Activated CD4-positive, CD25-positive, alpha-beta regulatory T cell treated with anti-CD3 and anti-CD28 coated beads, Interleukin-2, amount 50 U/mL, for 72 hours (primary cell): ENCODE measurements at regions not wholly inside any gene's neighbourhood (a gene's known extent, or its start where the extent isn't known, plus 50 kb on each side); places are given as distances from the start of the nearest gene placed in this dataset.

Source experiments
- DNase-seq: peaks from one replicate; pipeline ENCODE4 v3.0.0; 2021

- no peak for DNase-seq
Measured at GRCh38 chr2:238562446-238562845, 135.7 kb downstream of the ASB1 start.

DNA sequence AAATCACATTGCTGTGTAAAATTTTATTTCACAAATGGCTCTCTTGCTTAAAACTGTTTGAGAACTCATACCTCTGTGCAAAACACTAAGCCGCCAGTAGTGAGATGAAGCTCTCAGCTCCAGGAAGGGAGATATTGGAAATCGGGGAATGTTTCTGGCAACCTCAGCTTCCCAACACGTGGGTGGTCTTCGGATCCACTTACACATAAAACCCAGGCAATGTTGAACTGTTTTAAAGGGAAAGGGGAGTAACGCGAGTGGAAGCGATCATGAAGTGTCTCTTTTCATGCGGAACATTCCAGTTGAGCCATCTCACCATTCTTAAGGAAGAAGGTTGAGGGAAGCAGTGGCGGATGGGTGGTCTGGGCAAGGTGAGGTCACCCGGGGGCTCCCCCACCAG is 136.8 kb downstream of the ASB1 start:
- no peak for DNase-seq

GRCh38 chr2:238564286-238564920 is 137.7 kb downstream of the ASB1 start:
- no peak for DNase-seq

- no peak for DNase-seq
Measured at GRCh38 chr2:238565031-238565430, 138.3 kb downstream of the ASB1 start.

GRCh38 chr2:238566001-238566645 is 139.4 kb downstream of the ASB1 start:
- no peak for DNase-seq

DNA sequence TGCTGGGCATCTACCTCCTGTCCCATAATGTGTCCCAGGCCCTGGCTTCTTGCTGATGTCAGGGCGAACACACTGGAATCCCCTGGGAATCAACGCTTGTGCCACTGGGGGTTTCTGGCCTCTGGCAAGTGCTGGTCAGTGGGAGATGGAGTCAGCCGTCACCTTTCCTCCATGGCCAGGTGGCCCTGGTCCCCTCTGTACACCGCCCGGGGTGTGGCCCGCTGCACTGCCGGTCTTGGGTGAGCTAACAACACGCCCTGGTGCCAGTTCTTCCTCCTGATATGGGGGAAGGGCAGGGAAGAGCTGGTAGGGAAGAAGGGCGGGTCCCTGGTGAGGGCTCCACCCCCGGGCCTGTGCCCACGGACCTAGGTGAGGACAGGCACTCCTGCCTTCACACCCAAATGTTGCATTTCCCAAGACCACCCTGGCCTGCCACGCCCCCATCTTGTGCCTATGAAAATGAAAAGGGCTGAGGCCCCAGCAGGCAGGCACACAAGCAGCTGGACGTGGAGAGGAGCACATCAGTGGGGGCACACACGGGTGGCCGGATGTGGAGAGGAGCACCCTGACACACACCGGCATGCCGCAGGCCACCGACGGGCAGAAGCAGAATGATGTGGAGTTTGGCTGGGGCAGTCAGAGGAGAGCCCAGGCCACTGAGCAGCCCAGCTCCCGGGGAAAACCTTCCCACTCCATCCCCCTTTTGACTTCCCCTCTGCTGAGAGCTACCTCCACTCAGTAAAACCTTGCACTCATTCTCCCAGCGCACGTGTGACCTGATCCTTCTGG is 140.5 kb downstream of the ASB1 start:
- DNase-seq, result no peak

- no peak for DNase-seq
Measured at GRCh38 chr2:238567996-238568395, 141.3 kb downstream of the ASB1 start.

GRCh38 chr2:238568455-238569440 is 142.0 kb downstream of the ASB1 start:
- no peak for DNase-seq

- DNase-seq, result no peak
Measured at GRCh38 chr2:238569507-238570195, 142.9 kb downstream of the ASB1 start.

DNA sequence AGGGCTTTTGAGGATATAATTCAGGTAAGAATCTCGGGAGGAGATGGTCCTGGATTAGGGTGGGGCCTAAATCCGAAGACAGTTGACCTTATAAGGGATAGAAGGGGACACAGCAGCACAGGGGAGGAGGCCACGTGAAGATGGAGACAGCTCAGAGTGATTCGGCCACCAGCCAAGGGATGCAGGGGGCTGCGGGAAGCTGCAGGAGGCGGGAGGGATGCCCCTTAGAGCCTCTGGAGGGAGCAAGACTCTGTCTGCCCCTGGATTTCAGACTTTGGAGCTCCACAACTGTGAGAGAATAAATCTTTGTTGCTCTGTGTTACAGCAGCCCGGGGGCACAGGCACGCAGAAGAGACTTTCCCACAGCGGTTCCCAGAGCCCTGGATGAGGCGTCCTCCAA is 143.7 kb downstream of the ASB1 start:
- DNase-seq, result no peak

GRCh38 chr2:238570926-238571325 is 144.2 kb downstream of the ASB1 start:
- no peak for DNase-seq

DNA sequence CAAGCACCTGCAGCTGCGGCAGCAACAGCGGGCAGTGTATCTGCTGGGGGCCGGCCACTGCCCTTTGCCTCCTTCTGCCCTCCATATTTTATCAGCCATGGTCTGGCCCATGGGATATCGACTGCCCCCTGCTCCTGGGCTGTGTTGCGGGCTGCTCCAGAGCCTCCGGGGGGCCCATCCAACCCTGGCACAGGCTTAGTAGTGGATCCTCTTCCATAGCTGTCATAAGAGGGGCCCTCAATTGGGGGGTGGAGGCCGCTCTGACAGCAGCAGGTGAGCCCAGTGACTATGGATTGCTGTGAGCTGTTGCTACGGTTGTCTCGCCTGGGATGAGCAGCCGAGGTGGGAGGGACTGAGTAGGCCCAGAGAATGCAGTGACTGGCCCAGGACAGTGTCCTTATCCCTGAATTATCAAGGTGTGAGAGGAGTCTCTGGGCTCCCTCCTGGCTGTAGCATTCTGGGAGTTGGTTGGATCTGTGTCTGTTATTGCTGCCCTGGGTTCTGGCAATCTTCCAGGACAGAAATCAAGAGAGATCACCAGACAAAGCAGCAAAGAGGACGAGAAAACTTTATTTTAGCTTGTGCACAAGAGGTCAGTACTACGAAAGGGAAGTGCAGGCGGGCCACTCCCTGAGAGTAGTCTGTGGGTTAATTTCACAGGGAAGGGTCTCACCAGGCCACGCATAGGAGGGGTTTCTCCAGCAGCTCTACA is 145.1 kb downstream of the ASB1 start:
- DNase-seq, result no peak

- DNase-seq, result peak; percentile 44
Measured at GRCh38 chr2:238573065-238573778, 146.5 kb downstream of the ASB1 start.

DNA sequence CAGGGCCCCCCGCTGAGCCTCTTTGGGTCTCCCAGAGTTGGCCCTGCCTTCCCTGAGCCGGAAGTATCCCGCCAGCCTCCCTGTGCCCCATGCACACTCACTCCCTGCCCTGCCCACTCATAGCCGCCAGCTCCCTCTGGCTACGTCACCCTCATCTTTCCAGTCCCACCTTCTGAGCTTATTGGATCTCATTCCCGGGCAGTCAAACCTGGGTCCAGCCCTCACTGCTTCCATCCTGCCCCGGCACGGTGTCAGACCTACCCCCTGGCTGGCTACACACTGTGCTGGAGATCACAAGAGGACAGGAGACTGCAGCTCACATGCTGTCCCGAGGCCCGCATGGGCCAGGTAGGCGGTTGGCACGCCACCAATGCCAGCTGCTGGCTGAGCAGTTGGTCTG is 147.2 kb downstream of the ASB1 start:
- no peak for DNase-seq

DNA sequence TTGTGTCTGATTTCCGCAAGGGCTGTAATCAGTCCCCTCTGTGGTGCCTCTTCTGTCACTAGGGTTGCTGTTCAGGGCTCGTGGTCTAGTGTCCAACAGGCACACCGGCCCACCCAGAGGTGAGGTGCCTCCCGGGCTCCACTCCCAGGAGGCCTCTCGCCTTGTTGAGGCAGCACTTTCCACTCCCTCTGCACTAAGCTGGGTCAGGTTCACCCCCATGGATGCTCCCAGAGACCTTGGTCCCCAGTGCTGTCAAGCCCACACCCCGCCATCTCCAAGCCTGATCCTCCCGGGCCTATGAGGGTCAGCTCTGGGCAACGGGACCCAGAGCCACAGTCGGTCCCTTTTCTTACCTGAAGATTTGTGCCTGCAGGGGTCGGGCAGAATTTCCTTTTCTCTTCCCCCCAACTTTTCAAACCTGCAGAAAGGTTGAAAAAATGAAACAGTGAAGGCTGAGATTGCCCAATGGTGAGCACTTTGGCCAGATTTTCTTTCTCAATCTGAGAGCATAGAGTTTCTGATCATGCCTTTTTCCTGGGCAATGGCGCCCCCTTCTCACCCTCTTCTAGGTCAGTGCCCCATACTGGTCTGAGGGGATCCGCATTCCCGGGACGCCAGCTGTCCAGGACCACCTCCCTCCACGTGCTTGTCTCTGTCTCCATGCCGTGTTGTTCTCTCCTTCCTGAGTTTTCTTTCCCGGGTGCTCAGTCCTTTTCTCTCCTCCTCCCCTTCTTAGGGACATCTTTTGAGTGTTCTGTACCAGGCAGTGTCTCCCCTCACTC is 148.0 kb downstream of the ASB1 start:
- DNase-seq, result no peak

DNA sequence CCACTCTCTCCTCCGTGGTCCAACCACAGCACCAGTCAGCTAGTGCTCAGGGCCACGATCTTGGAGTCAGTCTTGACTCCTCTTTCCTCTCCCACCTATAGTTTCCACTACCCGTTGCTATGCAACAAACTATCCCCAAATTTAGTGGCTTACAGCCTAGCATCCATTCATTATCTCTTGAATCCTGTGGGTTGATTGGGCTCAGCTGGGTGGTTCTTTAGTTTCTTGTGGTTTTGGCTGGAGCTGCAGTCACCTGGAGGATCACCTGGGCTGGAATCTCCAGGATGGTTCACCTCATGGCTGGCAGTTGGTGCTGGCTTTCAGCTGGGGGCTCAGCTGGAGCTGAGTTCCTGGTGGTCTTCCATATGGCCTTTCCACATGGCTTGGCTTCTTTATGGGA is 149.9 kb downstream of the ASB1 start:
- no peak for DNase-seq

DNA sequence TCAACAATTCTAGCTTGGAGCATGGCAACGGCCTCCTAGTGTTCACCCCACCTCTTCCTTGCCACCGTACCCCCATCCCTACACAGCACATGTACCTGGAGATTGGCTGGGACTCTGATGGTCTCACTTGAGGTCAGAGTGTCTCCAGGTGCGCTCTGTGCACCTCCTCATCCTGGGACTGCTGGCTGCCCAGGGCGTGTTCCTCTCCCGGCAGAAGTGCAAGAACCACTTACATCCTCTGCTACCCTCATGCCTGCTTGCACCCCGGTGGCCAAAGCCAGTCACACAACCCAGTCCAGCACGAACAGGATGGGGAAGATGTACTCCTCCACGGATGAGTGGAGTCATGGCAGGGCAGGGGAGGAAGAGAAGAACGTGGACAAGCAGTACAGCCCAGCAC is 151.5 kb downstream of the ASB1 start:
- DNase-seq, result no peak

- peak; percentile 8 for DNase-seq
Measured at GRCh38 chr2:238580486-238580885, 153.8 kb downstream of the ASB1 start.

GRCh38 chr2:238581126-238581525 is 154.4 kb downstream of the ASB1 start:
- DNase-seq, result peak; percentile 1

GRCh38 chr2:238582159-238582558 is 155.4 kb downstream of the ASB1 start:
- DNase-seq, result no peak
